Adrenal gland (tissue), 9 donors: ENCODE measurements at regions not wholly inside any gene's neighbourhood (a gene's known extent, or its start where the extent isn't known, plus 50 kb on each side); places are given as distances from the start of the nearest gene placed in this dataset.
A peak's percentile ranks its signal among the peaks of the same experiment; 100 is the strongest.
"Not testable (repeated sequence)": the region's sequence is repeated elsewhere in the genome, so short reads cannot be mapped to it uniquely, and the experiment has no call there.

Source experiments
- DNase-seq, 7 donors: peaks; one replicate each; pipeline ENCODE4 v3.0.0-alpha.2; 2019 to 2020
- H3K27ac ChIP-seq, 5 donors: fragments of 200-600 bp; sonication (generic) in 4 of 5; 1 replicate in 3 of 5; 2 replicates in 2 of 5; pipeline versions ENCODE4 v1.5.1 to v1.8.0; 2016 to 2020; ENCODE audit warnings: mild to moderate bottlenecking in 1 of 5
- H3K27me3 ChIP-seq: fragments of 200-600 bp; 2 replicates; pipeline ENCODE4 v1.8.0; 2021
- H3K36me3 ChIP-seq, 2 donors: fragments of 200-600 bp; replicated peaks in 1 of 2; 1 replicate in 1 of 2; 2 replicates in 1 of 2; pipeline versions ENCODE4 v1.5.1 to v1.8.0; 2018 to 2022
- H3K4me1 ChIP-seq, 2 donors: fragments of 200-600 bp; replicated peaks in 1 of 2; 1 replicate in 1 of 2; 2 replicates in 1 of 2; pipeline versions ENCODE4 v1.5.1 to v1.8.0; 2018 to 2021
- H3K4me3 ChIP-seq, 4 donors: fragments of 200-600 bp; sonication (generic) in 3 of 4; one replicate each; pipeline ENCODE4 v1.5.1; 2016 to 2018
- H3K9me3 ChIP-seq, 3 donors: fragments of 200-600 bp; sonication (generic) in 1 of 3; replicated peaks in 1 of 3; 1 replicate in 2 of 3; 2 replicates in 1 of 3; pipeline versions ENCODE4 v1.5.1 to v1.8.0; 2016 to 2021
- CTCF ChIP-seq, 6 experiments: fragments of 450-650 bp in 4 of 6; fragments of 200-600 bp in 2 of 6; sonication (generic) in 1 of 6; IDR thresholded peaks; 1 replicate in 5 of 6; 2 replicates in 1 of 6; pipeline versions ENCODE4 v1.5.1 to v1.8.0; 2016 to 2021; ENCODE audit warnings: antibody characterized with exemption in 6 of 6, mild to moderate bottlenecking in 2 of 6, moderate library complexity in 1 of 6
- POLR2A ChIP-seq, 2 donors: fragments of 450-650 bp; IDR thresholded peaks; one replicate each; pipeline ENCODE4 v1.6.1; 2017; ENCODE audit warnings: antibody characterized with exemption in 2 of 2, mild to moderate bottlenecking in 2 of 2, moderate library complexity in 1 of 2
- WGBS, 4 donors: extraction: QIAGEN DNeasy Blood & Tissue Kit in 2 of 4; methylation state at CpG; one replicate each; pipeline versions ENCODE4 v1.1.5 to v1.1.7; 2013 to 2017; 5-methylcytosine and 5-hydroxymethylcytosine counted together
- intact Hi-C, 2 donors: fragments of 100-400 bp; cut with DNase I; formaldehyde crosslinking; loops; one replicate each; pipeline versions ENCODE4 v1.14.1 to v1.15.0; 2022 to 2023
- donor health status: healthy with polysubstance abuse.
- donor health status: Bipolar disorder and iron deficiency.
- donor health status: DM: yes; HTN: yes; CAD: no.
- donor health status: DM: no; HTN: no; CAD: no.
- donor health status: DM: no; HTN: no; CAD: no.

GRCh38 chr1:861714-862113, 62.0 kb upstream of the SAMD11 start:
- Histone ChIP-seq H3K9me3 (no peaks in the 10 kb centered on the region), H3K27me3 (no peaks in the 10 kb centered on the region), H3K27ac (no peak overlapping the region), H3K36me3 (no peaks in the 10 kb centered on the region), H3K4me3 (no peak overlapping the region), H3K4me1 (no peaks in the 10 kb centered on the region)
- intact Hi-C loops = no loop called here
- DNase-seq = no peak
- TF ChIP-seq CTCF (IDR thresholded peaks at IDR 0.05) = no peak
- no peak for TF ChIP-seq POLR2A (IDR thresholded peaks at IDR 0.05)

DNA sequence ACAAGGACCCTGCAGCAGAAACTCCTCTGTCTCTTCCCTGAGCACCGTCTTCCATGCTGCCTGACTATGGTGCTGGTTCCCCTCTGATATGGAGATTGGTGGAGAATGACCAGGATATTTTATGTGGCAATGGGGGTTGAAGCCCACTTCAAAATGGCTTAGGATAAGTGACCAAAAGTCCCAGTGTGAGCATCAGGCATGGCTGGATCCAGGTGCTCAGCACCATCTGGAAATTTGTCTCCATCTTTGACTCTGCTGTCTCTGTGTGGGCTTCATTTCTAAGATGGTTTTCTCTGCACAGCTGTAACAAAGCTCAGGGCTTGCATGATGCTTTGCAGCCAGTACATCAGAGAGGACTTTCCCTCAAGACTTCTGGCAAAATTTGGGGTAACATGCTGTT, 61.1 kb upstream of the SAMD11 start:
- H3K27ac ChIP-seq, H3K36me3 ChIP-seq, H3K9me3 ChIP-seq, H3K4me3 ChIP-seq, DNase-seq, intact Hi-C loops, H3K27me3 ChIP-seq, H3K4me1 ChIP-seq: not testable (repeated sequence)
- 29 to 57% methylated on average over 1 of the region's 1 CpG; no CpG with 5 or more reads in 2 of the 4 donors for whole genome bisulfite sequencing, 4 donors

- 69 to 78% (median 73%) methylated on average over 8 of the region's 8 CpGs for WGBS, 4 donors
- H3K9me3 ChIP-seq, H3K36me3 ChIP-seq, H3K27ac ChIP-seq, DNase-seq, H3K4me3 ChIP-seq, H3K27me3 ChIP-seq, H3K4me1 ChIP-seq, intact Hi-C loops: not testable (repeated sequence)
These were observed 58.1 kb upstream of the SAMD11 start for GRCh38 chr1:865633-866032.

GRCh38 chr1:866095-866494, 57.6 kb upstream of the SAMD11 start:
- H3K36me3 ChIP-seq = no peaks in the 10 kb centered on the region
- 60 to 69% (median 68%) methylated on average over 9 of the region's 9 CpGs for WGBS, 4 donors
- no peak overlapping the region for H3K4me3 ChIP-seq
- H3K27ac ChIP-seq = no peak overlapping the region
- H3K27me3 ChIP-seq = peaks cover 6% of the 10 kb centered on the region
- H3K9me3 ChIP-seq = no peaks in the 10 kb centered on the region
- no peak for DNase-seq
- TF ChIP-seq POLR2A (IDR thresholded peaks at IDR 0.05) = no peak
- intact Hi-C loops = no loop called here
- H3K4me1 ChIP-seq = peaks cover 0 to 4% of the 10 kb centered on the region in 2 donors

DNA sequence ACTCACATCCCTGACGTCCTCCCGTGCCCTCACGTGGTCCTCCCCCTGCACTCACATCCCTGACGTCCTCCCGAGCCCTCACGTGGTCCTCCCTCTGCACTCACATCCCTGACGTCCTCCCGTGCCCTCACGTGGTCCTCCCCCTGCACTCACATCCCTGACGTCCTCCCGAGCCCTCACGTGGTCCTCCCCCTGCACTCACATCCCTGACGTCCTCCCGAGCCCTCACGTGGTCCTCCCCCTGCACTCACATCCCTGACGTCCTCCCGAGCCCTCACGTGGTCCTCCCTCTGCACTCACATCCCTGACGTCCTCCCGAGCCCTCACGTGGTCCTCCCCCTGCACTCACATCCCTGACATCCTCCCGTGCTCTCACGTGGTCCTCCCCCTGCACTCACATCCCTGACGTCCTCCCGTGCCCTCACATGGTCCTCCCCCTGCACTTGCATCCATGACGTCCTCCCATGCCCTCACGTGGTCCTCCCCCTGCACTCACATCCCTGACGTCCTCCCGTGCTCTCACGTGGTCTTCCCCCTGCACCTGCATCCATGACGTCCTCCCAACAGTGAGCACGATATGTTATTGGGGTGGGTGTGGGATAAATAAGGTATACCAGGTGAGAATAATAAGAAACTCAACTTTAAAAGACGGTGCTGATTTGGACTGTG, 57.0 kb upstream of the SAMD11 start:
- H3K36me3 ChIP-seq, H3K4me1 ChIP-seq, H3K9me3 ChIP-seq, DNase-seq, intact Hi-C loops, H3K27ac ChIP-seq, H3K4me3 ChIP-seq: not testable (repeated sequence)
- H3K27me3 ChIP-seq = peaks cover 12% of the 10 kb centered on the region
- 57 to 66% (median 62%) methylated on average over 33 of the region's 33 CpGs for WGBS, 4 donors

GRCh38 chr1:867550-867949, 56.2 kb upstream of the SAMD11 start:
- H3K9me3 ChIP-seq, H3K36me3 ChIP-seq, intact Hi-C loops, H3K4me1 ChIP-seq, DNase-seq, H3K4me3 ChIP-seq, H3K27ac ChIP-seq: not testable (repeated sequence)
- 38 to 62% (median 38%) methylated on average over 4 of the region's 4 CpGs for WGBS, 4 donors
- H3K27me3 ChIP-seq = peaks cover 12% of the 10 kb centered on the region

- H3K9me3 ChIP-seq = no peaks in the 10 kb centered on the region
- TF ChIP-seq POLR2A (IDR thresholded peaks at IDR 0.05) = no peak
- peak in 5 of 6 experiments; percentile 17 to 81 (median 77) for TF ChIP-seq CTCF (IDR thresholded peaks at IDR 0.05)
- intact Hi-C loops = no loop called here
- H3K36me3 ChIP-seq = no peaks in the 10 kb centered on the region
- peak; percentile 52 to 79 (median 68) for DNase-seq
- 12 to 47% (median 28%) methylated on average over 9 to 55 of the region's 55 CpGs for WGBS, 4 donors
- no peak overlapping the region for H3K27ac ChIP-seq
- peaks cover 12% of the 10 kb centered on the region for H3K27me3 ChIP-seq
- no peak overlapping the region for H3K4me3 ChIP-seq
- peaks cover 0 to 4% of the 10 kb centered on the region in 2 donors for H3K4me1 ChIP-seq
These were observed 54.1 kb upstream of the SAMD11 start for GRCh38 chr1:869499-870244.
